PC-3 (cell line): ENCODE measurements at regions not wholly inside any gene's neighbourhood (a gene's known extent, or its start where the extent isn't known, plus 50 kb on each side); places are given as distances from the start of the nearest gene placed in this dataset.
"Not testable (repeated sequence)": the region's sequence is repeated elsewhere in the genome, so short reads cannot be mapped to it uniquely, and the experiment has no call there.

Source experiments
- ATAC-seq: fragments of 200-7000 bp; cut with Tn5 transposase; 2 replicates; pipeline ENCODE4 v1.9.1; 2020; ENCODE audit warnings: mild to moderate bottlenecking, moderate library complexity
- BruUV-seq: library from RNA; stranded (reverse); fragments of 400-500 nt; replicated peaks from 2 replicates; lab custom pipeline; 2021; lab: Mats Ljungman, UMichigan
- CTCF ChIA-PET: fragments of 300-600 bp; sonication (Branson Sonifier 250); formaldehyde crosslinking; loops from one replicate; lab custom pipeline; 2022; ENCODE audit warnings: antibody characterized with exemption; lab: Charles Lee
- POLR2A ChIA-PET: fragments of 300-600 bp; sonication (Branson Sonifier 250); formaldehyde crosslinking; loops from one replicate; lab custom pipeline; 2022; ENCODE audit warnings: antibody characterized with exemption; ENCODE audit not compliant: unreplicated experiment; lab: Charles Lee
- DNase-seq: peaks from one replicate; pipeline ENCODE4 v3.0.0-alpha.2; 2015
- H2AFZ ChIP-seq: fragments of 300-600 bp; sonication (generic); 2 replicates; pipeline ENCODE4 v1.6.0; 2016; ENCODE audit warnings: antibody characterized with exemption, low read length
- H3F3A ChIP-seq: fragments of 300-600 bp; sonication (generic); one replicate; pipeline ENCODE4 v1.6.0; 2017; ENCODE audit warnings: antibody characterized with exemption, low read length, control low read depth, mild to moderate bottlenecking; ENCODE audit not compliant: unreplicated experiment
- H3K27ac ChIP-seq: fragments of 300-600 bp; sonication (generic); 2 replicates; pipeline ENCODE4 v1.5.1; 2016; ENCODE audit warnings: mild to moderate bottlenecking, low read length
- H3K27me3 ChIP-seq: fragments of 300-600 bp; sonication (generic); 2 replicates; pipeline ENCODE4 v1.6.1; 2016; ENCODE audit warnings: low read length, mixed read lengths
- H3K36me3 ChIP-seq: fragments of 300-600 bp; sonication (generic); 2 replicates; pipeline ENCODE4 v1.6.1; 2016; ENCODE audit warnings: low read depth, mixed run types, low read length, mixed read lengths
- H3K4me1 ChIP-seq: fragments of 300-600 bp; sonication (generic); 2 replicates; pipeline ENCODE4 v1.5.1; 2016; ENCODE audit warnings: low read length; ENCODE audit not compliant: insufficient read depth
- H3K4me2 ChIP-seq: fragments of 300-600 bp; sonication (generic); 2 replicates; pipeline ENCODE4 v1.6.0; 2016; ENCODE audit warnings: low read length
- H3K4me3 ChIP-seq: fragments of 300-600 bp; sonication (generic); 2 replicates; pipeline ENCODE4 v1.5.1; 2016; ENCODE audit warnings: mild to moderate bottlenecking, low read length, mixed read lengths
- H3K79me2 ChIP-seq: fragments of 300-600 bp; sonication (generic); 2 replicates; pipeline ENCODE4 v1.6.1; 2017; ENCODE audit warnings: low read length, mixed read lengths
- H3K9ac ChIP-seq: fragments of 300-600 bp; sonication (generic); 2 replicates; pipeline ENCODE4 v1.6.0; 2016; ENCODE audit warnings: mild to moderate bottlenecking, low read length
- H3K9me2 ChIP-seq: fragments of 300-600 bp; sonication (generic); replicated peaks from 2 replicates; pipeline ENCODE4 v1.6.1; 2016; ENCODE audit warnings: mixed run types, low read length, mixed read lengths
- H3K9me3 ChIP-seq: fragments of 300-600 bp; sonication (generic); 2 replicates; pipeline ENCODE4 v1.6.1; 2016; ENCODE audit warnings: low read length, mixed read lengths
- H4K20me1 ChIP-seq: fragments of 300-600 bp; sonication (generic); 2 replicates; pipeline ENCODE4 v1.6.1; 2016; ENCODE audit warnings: low read length, mixed read lengths
- CTCF ChIP-seq: fragments of 300-600 bp; sonication (generic); conservative IDR thresholded peaks from 2 replicates; pipeline ENCODE4 v1.5.1; 2017; ENCODE audit warnings: antibody characterized with exemption, low read depth, mild to moderate bottlenecking, low read length
- EZH2 ChIP-seq: fragments of 300-600 bp; sonication (generic); IDR thresholded peaks from one replicate; pipeline ENCODE4 v1.6.1; 2017; ENCODE audit warnings: antibody characterized with exemption, mild to moderate bottlenecking, low read length; ENCODE audit not compliant: unreplicated experiment
- EZH2phosphoT487 ChIP-seq: fragments of 300-600 bp; sonication (generic); IDR thresholded peaks from 2 replicates; pipeline ENCODE4 v1.6.1; 2018; ENCODE audit warnings: mild to moderate bottlenecking, antibody characterized with exemption, low read length, borderline replicate concordance
- intact Hi-C: fragments of 100-400 bp; cut with micrococcal nuclease; formaldehyde crosslinking; loops from 2 replicates; pipeline ENCODE4 v1.9.0; 2023

GRCh38 chr1:168457296-168457695 lies 86.5 kb downstream of the XCL2 start:
- H3K79me2 ChIP-seq, H4K20me1 ChIP-seq, H3K9ac ChIP-seq, H3K4me3 ChIP-seq, POLR2A ChIA-PET, H2AFZ ChIP-seq, H3K27ac ChIP-seq, H3K9me3 ChIP-seq, intact Hi-C loops, H3K36me3 ChIP-seq, H3K4me1 ChIP-seq, H3K9me2 ChIP-seq, BruUV-seq, CTCF ChIA-PET, H3F3A ChIP-seq, H3K27me3 ChIP-seq: not testable (repeated sequence)
- peak; percentile 72 for DNase-seq
- peak; percentile 27; the same call in 1 of the 2 replicates for ATAC-seq
- H3K4me2 ChIP-seq = peak overlapping the region; percentile 49

- H2AFZ ChIP-seq = no peak overlapping the region
- H3K79me2 ChIP-seq = no peaks in the 10 kb centered on the region
- CTCF ChIA-PET = no interaction called here
- DNase-seq (no peak), ATAC-seq (no peak)
- no peak for TF ChIP-seq EZH2
- TF ChIP-seq CTCF = no peak
- no peak for TF ChIP-seq EZH2phosphoT487
- H3K27me3 ChIP-seq = no peaks in the 10 kb centered on the region
- no peaks in the 10 kb centered on the region for H3K9me3 ChIP-seq
- intact Hi-C loops = no loop called here
- no peak overlapping the region for H3K4me2 ChIP-seq
- no peaks in the 10 kb centered on the region for H4K20me1 ChIP-seq
- POLR2A ChIA-PET = no interaction called here
- H3K9ac ChIP-seq = no peak overlapping the region
- H3K36me3 ChIP-seq = no peaks in the 10 kb centered on the region; the same call in 1 of the 2 replicates
- H3K9me2 ChIP-seq = no peaks in the 10 kb centered on the region
- H3K4me3 ChIP-seq = no peak overlapping the region
- H3K27ac ChIP-seq = no peak overlapping the region
- no TSS peak for BruUV-seq
- no peaks in the 10 kb centered on the region for H3F3A ChIP-seq
- H3K4me1 ChIP-seq = 0 out of 2 replicates have a peak, but pooled peaks cover 6% of the 10 kb centered on the region
These were observed 88.0 kb downstream of the XCL2 start for GRCh38 chr1:168455764-168456163.

- DNase-seq (peak; percentile 46), ATAC-seq (peak; percentile 42; the same call in 1 of the 2 replicates)
- no TSS peak for BruUV-seq
- intact Hi-C loops = no loop called here
- H3K9me2 ChIP-seq = no peaks in the 10 kb centered on the region
- no peaks in the 10 kb centered on the region for H3K9me3 ChIP-seq
- no peaks in the 10 kb centered on the region for H3F3A ChIP-seq
- no peak overlapping the region for H3K4me3 ChIP-seq
- TF ChIP-seq EZH2phosphoT487 (no peak), CTCF (no peak), EZH2 (no peak)
- H3K27me3 ChIP-seq = no peaks in the 10 kb centered on the region; the same call in 1 of the 2 replicates
- H3K4me1 ChIP-seq = 0 out of 2 replicates have a peak, but pooled peaks cover 6% of the 10 kb centered on the region
- H4K20me1 ChIP-seq = no peaks in the 10 kb centered on the region
- H3K27ac ChIP-seq = no peak overlapping the region
- no peak overlapping the region for H3K9ac ChIP-seq
- CTCF ChIA-PET = no interaction called here
- H3K4me2 ChIP-seq = no peak overlapping the region
- no peak overlapping the region for H2AFZ ChIP-seq
- POLR2A ChIA-PET = no interaction called here
- H3K36me3 ChIP-seq = no peaks in the 10 kb centered on the region; the same call in 1 of the 2 replicates
- H3K79me2 ChIP-seq = no peaks in the 10 kb centered on the region
These were observed 89.5 kb downstream of the XCL2 start for GRCh38 chr1:168454211-168454815.
